Sigmoid colon (tissue), 4 donors: ENCODE measurements at regions not wholly inside any gene's neighbourhood (a gene's known extent, or its start where the extent isn't known, plus 50 kb on each side); places are given as distances from the start of the nearest gene placed in this dataset.

Source experiments
- POLR2A ChIP-seq, 2 donors: fragments of 450-650 bp; IDR thresholded peaks; one replicate each; pipeline ENCODE4 v1.6.1; 2016; ENCODE audit warnings: antibody characterized with exemption in 2 of 2, mild to moderate bottlenecking in 2 of 2, moderate library complexity in 2 of 2
- POLR2AphosphoS5 ChIP-seq, 4 donors: sonication (generic); formaldehyde crosslinking; IDR thresholded peaks; one replicate each; pipeline ENCODE4 v1.6.1; 2017; ENCODE audit warnings: antibody characterized with exemption in 4 of 4

DNA sequence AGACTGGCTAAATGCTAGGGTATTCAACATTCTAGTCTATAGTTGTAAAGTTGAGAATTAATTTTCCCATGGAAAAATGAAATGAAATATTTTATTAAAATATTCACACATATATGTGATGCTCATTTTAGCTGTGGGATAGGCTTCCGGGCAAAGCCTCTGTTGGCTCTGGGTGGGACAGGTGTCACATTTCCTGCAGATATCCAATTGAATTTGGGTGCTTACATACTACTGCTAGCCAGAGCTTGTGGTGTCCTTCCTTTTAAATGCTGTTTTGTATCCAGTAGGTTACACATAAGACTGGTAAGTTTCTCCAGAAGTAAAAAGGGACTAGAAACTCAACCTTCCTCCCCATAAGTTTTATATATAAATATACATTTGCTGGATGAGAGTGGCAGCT is 73.8 kb downstream of the RPRM start:
- TF ChIP-seq POLR2A (IDR thresholded peaks at IDR 0.05) (no peak), POLR2AphosphoS5 (IDR thresholded peaks at IDR 0.05) (no peak)
